Gastrocnemius medialis (tissue), 4 donors: ENCODE measurements at regions not wholly inside any gene's neighbourhood (a gene's known extent, or its start where the extent isn't known, plus 50 kb on each side); places are given as distances from the start of the nearest gene placed in this dataset.

ENCODE experiments used
- CTCF ChIP-seq, 5 experiments: fragments of 450-650 bp in 3 of 5; fragments of 200-600 bp in 2 of 5; sonication (generic) in 2 of 5; IDR thresholded peaks in 4 of 5; conservative IDR thresholded peaks in 1 of 5; 1 replicate in 4 of 5; 2 replicates in 1 of 5; pipeline ENCODE4 v1.5.1; 2016 to 2019; ENCODE audit warnings: antibody characterized with exemption in 5 of 5, mild to moderate bottlenecking in 3 of 5, moderate library complexity in 3 of 5
- POLR2A ChIP-seq, 2 donors: fragments of 450-650 bp; IDR thresholded peaks; one replicate each; pipeline ENCODE4 v1.6.1; 2017; ENCODE audit warnings: antibody characterized with exemption in 2 of 2, mild to moderate bottlenecking in 2 of 2, moderate library complexity in 2 of 2

GRCh38 chr18:77705301-77705700, 455.7 kb downstream of the GALR1 start:
- no peak for TF ChIP-seq POLR2A (IDR thresholded peaks at IDR 0.05)
- TF ChIP-seq CTCF (IDR thresholded peaks at IDR 0.05 in 4 of 5, conservative IDR thresholded peaks at IDR 0.05 in 1 of 5) = no peak
